ENCODE measurements at regions not wholly inside any gene's neighbourhood (a gene's known extent, or its start where the extent isn't known, plus 50 kb on each side); places are given as distances from the start of the nearest gene placed in this dataset.

DNA sequence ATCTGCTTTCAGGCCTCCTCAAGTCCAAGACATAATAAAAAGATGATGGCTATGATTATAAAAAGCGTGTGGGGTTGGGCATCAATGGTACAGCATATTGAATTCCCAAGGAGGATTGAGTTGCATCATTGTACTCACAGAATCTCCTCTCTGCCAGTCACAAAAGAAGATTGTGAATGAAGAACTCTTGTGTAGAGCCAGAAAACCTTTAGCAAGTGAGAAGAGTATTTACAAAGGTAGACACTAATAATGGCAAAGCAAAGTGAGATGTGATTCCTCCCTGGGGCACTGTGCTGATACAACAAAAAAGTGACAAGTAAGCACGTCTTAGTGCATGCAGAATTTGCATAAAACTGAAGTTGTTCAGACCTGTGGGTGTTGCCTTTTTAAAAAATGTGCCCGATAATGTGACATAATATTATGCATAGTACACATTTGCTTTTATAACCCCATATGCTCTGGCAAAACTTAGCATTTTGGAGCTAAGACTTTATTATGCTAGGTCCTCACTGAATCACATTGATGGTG lies 291.2 kb upstream of the TBC1D5 start:
- TF ChIP-seq, protein P1, sequence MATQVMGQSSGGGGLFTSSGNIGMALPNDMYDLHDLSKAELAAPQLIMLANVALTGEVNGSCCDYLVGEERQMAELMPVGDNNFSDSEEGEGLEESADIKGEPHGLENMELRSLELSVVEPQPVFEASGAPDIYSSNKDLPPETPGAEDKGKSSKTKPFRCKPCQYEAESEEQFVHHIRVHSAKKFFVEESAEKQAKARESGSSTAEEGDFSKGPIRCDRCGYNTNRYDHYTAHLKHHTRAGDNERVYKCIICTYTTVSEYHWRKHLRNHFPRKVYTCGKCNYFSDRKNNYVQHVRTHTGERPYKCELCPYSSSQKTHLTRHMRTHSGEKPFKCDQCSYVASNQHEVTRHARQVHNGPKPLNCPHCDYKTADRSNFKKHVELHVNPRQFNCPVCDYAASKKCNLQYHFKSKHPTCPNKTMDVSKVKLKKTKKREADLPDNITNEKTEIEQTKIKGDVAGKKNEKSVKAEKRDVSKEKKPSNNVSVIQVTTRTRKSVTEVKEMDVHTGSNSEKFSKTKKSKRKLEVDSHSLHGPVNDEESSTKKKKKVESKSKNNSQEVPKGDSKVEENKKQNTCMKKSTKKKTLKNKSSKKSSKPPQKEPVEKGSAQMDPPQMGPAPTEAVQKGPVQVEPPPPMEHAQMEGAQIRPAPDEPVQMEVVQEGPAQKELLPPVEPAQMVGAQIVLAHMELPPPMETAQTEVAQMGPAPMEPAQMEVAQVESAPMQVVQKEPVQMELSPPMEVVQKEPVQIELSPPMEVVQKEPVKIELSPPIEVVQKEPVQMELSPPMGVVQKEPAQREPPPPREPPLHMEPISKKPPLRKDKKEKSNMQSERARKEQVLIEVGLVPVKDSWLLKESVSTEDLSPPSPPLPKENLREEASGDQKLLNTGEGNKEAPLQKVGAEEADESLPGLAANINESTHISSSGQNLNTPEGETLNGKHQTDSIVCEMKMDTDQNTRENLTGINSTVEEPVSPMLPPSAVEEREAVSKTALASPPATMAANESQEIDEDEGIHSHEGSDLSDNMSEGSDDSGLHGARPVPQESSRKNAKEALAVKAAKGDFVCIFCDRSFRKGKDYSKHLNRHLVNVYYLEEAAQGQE (IDR thresholded peaks at IDR 0.05; ENCODE audit: insufficient replicate concordance, low read depth) = no peak
- TF ChIP-seq POLR2AphosphoS5 (IDR thresholded peaks at IDR 0.05; ENCODE audit: low read depth) (no peak), SPI1 (IDR thresholded peaks at IDR 0.05; ENCODE audit: borderline replicate concordance, low read depth) (no peak), GABPA (IDR thresholded peaks at IDR 0.05; ENCODE audit: low read depth) (no peak)
- TF ChIP-seq, protein P2, sequence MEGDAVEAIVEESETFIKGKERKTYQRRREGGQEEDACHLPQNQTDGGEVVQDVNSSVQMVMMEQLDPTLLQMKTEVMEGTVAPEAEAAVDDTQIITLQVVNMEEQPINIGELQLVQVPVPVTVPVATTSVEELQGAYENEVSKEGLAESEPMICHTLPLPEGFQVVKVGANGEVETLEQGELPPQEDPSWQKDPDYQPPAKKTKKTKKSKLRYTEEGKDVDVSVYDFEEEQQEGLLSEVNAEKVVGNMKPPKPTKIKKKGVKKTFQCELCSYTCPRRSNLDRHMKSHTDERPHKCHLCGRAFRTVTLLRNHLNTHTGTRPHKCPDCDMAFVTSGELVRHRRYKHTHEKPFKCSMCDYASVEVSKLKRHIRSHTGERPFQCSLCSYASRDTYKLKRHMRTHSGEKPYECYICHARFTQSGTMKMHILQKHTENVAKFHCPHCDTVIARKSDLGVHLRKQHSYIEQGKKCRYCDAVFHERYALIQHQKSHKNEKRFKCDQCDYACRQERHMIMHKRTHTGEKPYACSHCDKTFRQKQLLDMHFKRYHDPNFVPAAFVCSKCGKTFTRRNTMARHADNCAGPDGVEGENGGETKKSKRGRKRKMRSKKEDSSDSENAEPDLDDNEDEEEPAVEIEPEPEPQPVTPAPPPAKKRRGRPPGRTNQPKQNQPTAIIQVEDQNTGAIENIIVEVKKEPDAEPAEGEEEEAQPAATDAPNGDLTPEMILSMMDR (IDR thresholded peaks at IDR 0.05; ENCODE audit: insufficient read depth, low read length) = no peak
- H3K4me3 ChIP-seq (replicated peaks; ENCODE audit: insufficient read depth, low read length) = no peak overlapping the region
- H3K27me3 ChIP-seq (ENCODE audit: insufficient read depth, poor library complexity, severe bottlenecking) = no peaks in the 10 kb centered on the region
- H3K27ac ChIP-seq (replicated peaks) = no peak overlapping the region
- DNase-seq (ENCODE audit: low read depth in 1 of 2, low spot score in 1 of 2) = no peak

DNA sequence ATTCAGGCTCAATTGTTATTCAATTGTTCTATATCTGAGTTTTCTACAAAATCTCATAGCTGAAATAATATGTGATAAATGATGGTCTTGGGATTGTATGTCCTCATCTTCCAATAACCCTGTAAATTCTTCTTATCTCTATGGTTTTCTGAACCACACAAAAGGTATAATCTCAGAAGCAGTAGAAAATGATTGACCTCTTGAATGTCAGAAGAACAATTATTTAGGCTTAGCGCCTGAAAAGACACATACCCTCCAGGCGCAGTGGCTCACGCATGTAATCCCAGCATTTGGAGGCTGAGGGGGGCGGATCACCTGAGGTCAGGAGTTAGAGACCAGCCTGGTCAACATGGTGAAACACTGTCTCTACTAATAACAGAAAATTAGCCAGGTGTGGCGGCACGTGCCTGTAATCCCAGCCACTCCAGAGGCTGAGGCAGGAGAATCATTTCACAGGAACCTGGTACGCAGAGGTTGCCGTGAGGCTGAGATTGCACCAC lies 288.0 kb upstream of the TBC1D5 start:
- no peak overlapping the region for H3K27ac ChIP-seq (replicated peaks)
- H3K27me3 ChIP-seq (ENCODE audit: insufficient read depth, poor library complexity, severe bottlenecking) = no peaks in the 10 kb centered on the region
- TF ChIP-seq POLR2AphosphoS5 (IDR thresholded peaks at IDR 0.05; ENCODE audit: low read depth) (no peak), SPI1 (IDR thresholded peaks at IDR 0.05; ENCODE audit: borderline replicate concordance, low read depth) (no peak)
- TF ChIP-seq, protein P2 (IDR thresholded peaks at IDR 0.05; ENCODE audit: insufficient read depth, low read length) = no peak
- DNase-seq (ENCODE audit: low read depth in 1 of 2, low spot score in 1 of 2) = no peak
- H3K4me3 ChIP-seq (replicated peaks; ENCODE audit: insufficient read depth, low read length) = no peak overlapping the region

DNA sequence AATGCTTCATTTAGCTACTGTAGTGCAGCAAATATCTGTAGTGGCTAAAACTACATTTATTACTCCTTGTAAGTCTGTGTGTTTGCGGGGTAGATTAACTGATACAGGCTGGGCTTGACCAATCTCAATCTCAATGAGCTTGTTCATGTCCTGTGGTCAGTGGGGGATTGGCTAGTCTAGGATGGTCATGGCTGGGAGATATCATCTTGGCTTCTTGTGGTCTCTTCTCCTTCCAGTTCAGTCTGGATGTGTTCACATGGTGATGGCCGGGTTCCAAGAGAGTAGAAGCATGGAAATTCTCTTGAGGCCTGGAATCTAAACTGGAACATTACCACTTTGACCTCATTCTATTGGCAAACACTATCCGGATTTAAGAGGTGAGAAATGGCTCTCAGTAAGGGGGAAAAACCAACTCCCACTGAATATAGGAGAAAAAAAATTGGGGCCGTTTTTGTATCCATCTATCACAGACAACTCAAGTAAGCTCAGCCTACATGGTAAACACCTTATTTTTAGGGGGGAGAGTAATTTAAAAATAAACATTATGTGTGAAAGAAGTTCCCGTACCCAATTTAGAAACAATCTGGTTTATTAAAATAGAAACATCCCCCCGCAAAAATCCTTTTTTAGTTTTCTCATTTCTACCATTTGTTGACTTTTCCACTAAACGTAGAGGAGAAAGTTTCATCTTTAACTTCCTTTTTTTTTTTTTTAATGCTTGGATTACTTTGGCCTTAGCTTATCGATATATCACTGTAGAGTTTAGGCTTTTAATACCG lies 284.9 kb upstream of the TBC1D5 start:
- no peak overlapping the region for H3K4me3 ChIP-seq (replicated peaks; ENCODE audit: insufficient read depth, low read length)
- no peaks in the 10 kb centered on the region for H3K27me3 ChIP-seq (ENCODE audit: insufficient read depth, poor library complexity, severe bottlenecking)
- no peak for TF ChIP-seq GABPA (IDR thresholded peaks at IDR 0.05; ENCODE audit: low read depth)
- TF ChIP-seq, protein P2 (IDR thresholded peaks at IDR 0.05; ENCODE audit: insufficient read depth, low read length) = no peak
- no peak for TF ChIP-seq SPI1 (IDR thresholded peaks at IDR 0.05; ENCODE audit: borderline replicate concordance, low read depth)
- TF ChIP-seq, protein P1 (IDR thresholded peaks at IDR 0.05; ENCODE audit: insufficient replicate concordance, low read depth) = no peak
- no peak for TF ChIP-seq POLR2AphosphoS5 (IDR thresholded peaks at IDR 0.05; ENCODE audit: low read depth)
- H3K27ac ChIP-seq (replicated peaks) = no peak overlapping the region
- DNase-seq (ENCODE audit: low read depth in 1 of 2, low spot score in 1 of 2) = no peak

Measured in HL-60 (cell line).